ENCODE measurements at regions not wholly inside any gene's neighbourhood (a gene's known extent, or its start where the extent isn't known, plus 50 kb on each side); places are given as distances from the start of the nearest gene placed in this dataset.

- no peak for DNase-seq
Observed at GRCh38 chr10:117924820-117925219, 121.9 kb downstream of the RAB11FIP2 start.

- DNase-seq, result no peak
Observed at GRCh38 chr10:117925369-117925768, 121.4 kb downstream of the RAB11FIP2 start.

- no peak for DNase-seq
Observed at GRCh38 chr10:117926491-117926890, 120.2 kb downstream of the RAB11FIP2 start.

- DNase-seq, result no peak
Observed at GRCh38 chr10:117927332-117927731, 119.4 kb downstream of the RAB11FIP2 start.

- DNase-seq, result no peak
Observed at GRCh38 chr10:117927871-117928270, 118.9 kb downstream of the RAB11FIP2 start.

GRCh38 chr10:117928281-117928680, 118.5 kb downstream of the RAB11FIP2 start:
- DNase-seq, result no peak

- DNase-seq, result no peak
Observed at GRCh38 chr10:117928741-117929140, 118.0 kb downstream of the RAB11FIP2 start.

- DNase-seq, result no peak
Observed at GRCh38 chr10:117929327-117930067, 117.2 kb downstream of the RAB11FIP2 start.

GRCh38 chr10:117931078-117931477, 115.7 kb downstream of the RAB11FIP2 start:
- no peak for DNase-seq

- DNase-seq, result no peak
Observed at GRCh38 chr10:117933036-117933435, 113.7 kb downstream of the RAB11FIP2 start.

GRCh38 chr10:117934477-117934876, 112.3 kb downstream of the RAB11FIP2 start:
- DNase-seq, result no peak

GRCh38 chr10:117936141-117936540, 110.6 kb downstream of the RAB11FIP2 start:
- DNase-seq, result peak in 1 of 56 donors; percentile 2

GRCh38 chr10:117936566-117936965, 110.2 kb downstream of the RAB11FIP2 start:
- DNase-seq, result no peak

GRCh38 chr10:117936976-117937375, 109.8 kb downstream of the RAB11FIP2 start:
- no peak for DNase-seq

- no peak for DNase-seq
Observed at GRCh38 chr10:117938104-117938503, 108.6 kb downstream of the RAB11FIP2 start.

GRCh38 chr10:117942226-117942625, 104.5 kb downstream of the RAB11FIP2 start:
- DNase-seq, result no peak

- no peak for DNase-seq
Observed at GRCh38 chr10:117944676-117945447, 101.9 kb downstream of the RAB11FIP2 start.

GRCh38 chr10:117945651-117946050, 101.1 kb downstream of the RAB11FIP2 start:
- DNase-seq, result no peak

- no peak for DNase-seq
Observed at GRCh38 chr10:117946525-117947070, 100.1 kb downstream of the RAB11FIP2 start.

- DNase-seq, result no peak
Observed at GRCh38 chr10:117948493-117948892, 98.2 kb downstream of the RAB11FIP2 start.

- no peak for DNase-seq
Observed at GRCh38 chr10:117950408-117950807, 96.3 kb downstream of the RAB11FIP2 start.
